Endothelial cell of umbilical vein (primary cell): ENCODE measurements at regions not wholly inside any gene's neighbourhood (a gene's known extent, or its start where the extent isn't known, plus 50 kb on each side); places are given as distances from the start of the nearest gene placed in this dataset.

Experiments
- BruUV-seq: library from RNA; stranded (reverse); fragments of 400-500 nt; replicated peaks from 2 replicates; lab custom pipeline; 2021; lab: Mats Ljungman, UMichigan
- CTCF ChIA-PET: fragments of 300-600, 350-600 bp; sonication (Branson Sonifier 250); formaldehyde crosslinking; loops from one replicate; lab custom pipeline; 2021; ENCODE audit warnings: antibody characterized with exemption, inconsistent platforms; lab: Charles Lee
- POLR2A ChIA-PET: fragments of 300-600, 350-600 bp; sonication (Branson Sonifier 250); formaldehyde crosslinking; loops from one replicate; lab custom pipeline; 2021; ENCODE audit warnings: antibody characterized with exemption, inconsistent platforms; lab: Charles Lee
- DNase-seq: peaks from one replicate; pipeline ENCODE4 v3.0.0-alpha.2; 2011; ENCODE audit warnings: low read depth, low spot score
- FAIRE-seq: peaks from 2 replicates; lab custom pipeline; 2011; peaks lifted over from hg19 to GRCh38; lab: Jason Lieb, UNC
- H2AFZ ChIP-seq: 2 replicates; pipeline ENCODE4 v1.6.0; 2012; ENCODE audit warnings: low read depth, low read length, control low read depth, inconsistent platforms
- H3K27ac ChIP-seq: 2 replicates; pipeline ENCODE4 v1.5.1; 2011; ENCODE audit warnings: low read depth, mild to moderate bottlenecking, control low read depth, low read length, moderate library complexity; ENCODE audit not compliant: insufficient read depth
- H3K27me3 ChIP-seq, 2 experiments: 2 replicates each; pipeline versions ENCODE4 v1.6.0 to v1.6.1; 2011; ENCODE audit warnings: low read length in 2 of 2, mixed read lengths in 1 of 2; ENCODE audit not compliant: control insufficient read depth in 2 of 2, insufficient read depth in 2 of 2
- H3K36me3 ChIP-seq, 2 experiments: 2 replicates in 1 of 2; 3 replicates in 1 of 2; pipeline ENCODE4 v1.5.1; 2011; ENCODE audit warnings: low read length in 2 of 2, mild to moderate bottlenecking in 1 of 2, moderate library complexity in 1 of 2; ENCODE audit not compliant: control insufficient read depth in 2 of 2, insufficient read depth in 2 of 2; ENCODE audit errors: extremely low read depth in 1 of 2
- H3K4me1 ChIP-seq: 3 replicates; pipeline ENCODE4 v1.5.1; 2011; ENCODE audit warnings: mild to moderate bottlenecking, low read length; ENCODE audit not compliant: control insufficient read depth, insufficient read depth; ENCODE audit errors: extremely low read depth
- H3K4me2 ChIP-seq: 2 replicates; pipeline ENCODE4 v1.6.1; 2011; ENCODE audit warnings: low read length, control low read depth, mixed read lengths; ENCODE audit not compliant: insufficient read depth
- H3K4me3 ChIP-seq, 3 experiments: fragments of 200-600 bp in 1 of 3; sonication (generic), shearing (Covaris generic) in 1 of 3; replicated peaks in 1 of 3; 2 replicates each; pipeline ENCODE4 v1.5.1; 2011 to 2016; ENCODE audit warnings: control low read depth in 3 of 3, low read length in 3 of 3, mild to moderate bottlenecking in 2 of 3, inconsistent platforms in 1 of 3, low read depth in 1 of 3, moderate library complexity in 1 of 3; ENCODE audit not compliant: insufficient read depth in 1 of 3
- H3K79me2 ChIP-seq: 2 replicates; pipeline ENCODE4 v1.6.0; 2012; ENCODE audit warnings: low read length, inconsistent platforms; ENCODE audit not compliant: control insufficient read depth, insufficient read depth
- H3K9ac ChIP-seq: replicated peaks from 2 replicates; pipeline ENCODE3; 2011; ENCODE audit warnings: low read length, control low read depth; ENCODE audit not compliant: insufficient read depth; ENCODE audit errors: extremely low read depth
- H3K9me1 ChIP-seq: replicated peaks from 3 replicates; pipeline ENCODE4 v1.6.0; 2011; ENCODE audit warnings: mild to moderate bottlenecking, low read length; ENCODE audit not compliant: control insufficient read depth, insufficient read depth; ENCODE audit errors: extremely low read depth
- H3K9me3 ChIP-seq: replicated peaks from 2 replicates; pipeline ENCODE4 v1.5.1; 2012; ENCODE audit warnings: low read length, inconsistent platforms; ENCODE audit not compliant: control insufficient read depth, insufficient read depth
- H4K20me1 ChIP-seq: replicated peaks from 2 replicates; pipeline ENCODE3; 2011; ENCODE audit warnings: mild to moderate bottlenecking, low read length; ENCODE audit not compliant: control insufficient read depth, insufficient read depth; ENCODE audit errors: extremely low read depth
- CTCF ChIP-seq, 2 donors: IDR thresholded peaks; 1 replicate in 1 of 2; 2 replicates in 1 of 2; pipeline ENCODE4 v1.5.1; 2011; ENCODE audit warnings: low read length in 2 of 2, mild to moderate bottlenecking in 2 of 2, moderate library complexity in 2 of 2, control low read depth in 1 of 2, inconsistent platforms in 1 of 2, low read depth in 1 of 2; ENCODE audit not compliant: insufficient read depth in 1 of 2; ENCODE audit errors: extremely low read depth in 1 of 2
- EZH2 ChIP-seq: IDR thresholded peaks from 2 replicates; pipeline ENCODE4 v1.6.1; 2012; ENCODE audit warnings: borderline replicate concordance, low read depth, mild to moderate bottlenecking, moderate library complexity, low read length, inconsistent platforms; ENCODE audit not compliant: severe bottlenecking
- FOS ChIP-seq: IDR thresholded peaks from 2 replicates; pipeline ENCODE4 v1.6.1; 2011; ENCODE audit warnings: mild to moderate bottlenecking, low read length, moderate library complexity, borderline replicate concordance; ENCODE audit not compliant: insufficient read depth
- GATA2 ChIP-seq: IDR thresholded peaks from 2 replicates; pipeline ENCODE4 v1.7.0; 2011; ENCODE audit warnings: low read depth, mild to moderate bottlenecking, moderate library complexity, mixed read lengths, low read length; ENCODE audit not compliant: insufficient read length, insufficient read depth
- JUN ChIP-seq: IDR thresholded peaks from 2 replicates; pipeline ENCODE4 v1.6.1; 2011; ENCODE audit warnings: borderline replicate concordance, low read depth; ENCODE audit not compliant: insufficient read length, insufficient read depth
- MYC ChIP-seq: IDR thresholded peaks from one replicate; pipeline ENCODE4 v1.6.1; 2011; ENCODE audit warnings: mild to moderate bottlenecking, low read depth, low read length
- POLR2A ChIP-seq: IDR thresholded peaks from 2 replicates; pipeline ENCODE4 v1.6.1; 2012; ENCODE audit warnings: low read depth, mild to moderate bottlenecking, control low read depth, low read length
- POLR2AphosphoS5 ChIP-seq: IDR thresholded peaks from 2 replicates; pipeline ENCODE4 v1.6.1; 2012; ENCODE audit warnings: low read depth, mild to moderate bottlenecking, control low read depth, low read length, moderate library complexity; ENCODE audit not compliant: insufficient read depth
- dilution Hi-C: fragments of 300-500 bp; cut with MboI; formaldehyde crosslinking; loops from one replicate; pipeline ENCODE4 v1.15.0; 2019; ENCODE audit warnings: low sequenced_read_pairs; ENCODE audit not compliant: extremely low pct_ligation_motif_present
- intact Hi-C: fragments of 100-400 bp; cut with micrococcal nuclease; formaldehyde crosslinking; loops from one replicate; pipeline ENCODE4 v1.10.0; 2022
- TF ChIP-seq, protein P1 (sequence below): IDR thresholded peaks from 2 replicates; pipeline ENCODE4 v1.6.1; 2011; ENCODE audit not compliant: insufficient read depth, insufficient read length

DNA sequence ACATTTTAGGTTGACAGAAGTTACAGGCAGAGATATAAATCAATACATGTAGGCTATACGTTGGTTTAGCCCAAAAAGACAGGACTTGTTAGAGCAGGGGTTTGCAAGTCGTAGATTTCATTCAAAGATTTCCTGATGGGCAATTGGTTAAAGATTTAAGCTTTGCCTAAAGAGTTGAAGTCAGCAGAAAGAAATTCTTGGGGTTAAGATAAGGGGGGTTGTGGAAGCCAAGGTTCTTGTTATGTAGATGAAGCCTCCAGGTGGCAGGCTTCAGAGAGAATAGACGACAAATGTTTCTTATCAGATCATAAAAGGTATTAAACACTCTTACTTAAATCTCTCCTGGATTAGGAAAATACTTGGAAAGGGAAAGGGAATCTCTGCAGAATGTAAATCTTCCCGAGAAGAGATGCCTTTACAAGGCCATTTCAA lies 510.8 kb downstream of the TMTC2 start:
- ChIA-PET POLR2A (no interaction called here), CTCF (no interaction called here)
- intact Hi-C loops (no loop called here), dilution Hi-C loops (no loop called here)
- H3K9me1 ChIP-seq = no peaks in the 10 kb centered on the region
- H3K4me1 ChIP-seq = no peaks in the 10 kb centered on the region
- H3K79me2 ChIP-seq = no peaks in the 10 kb centered on the region
- no peaks in the 10 kb centered on the region for H3K27me3 ChIP-seq
- H3K4me2 ChIP-seq = no peak overlapping the region
- H3K4me3 ChIP-seq = no peak overlapping the region
- no TSS peak for BruUV-seq
- H4K20me1 ChIP-seq = no peaks in the 10 kb centered on the region
- H3K9me3 ChIP-seq = no peaks in the 10 kb centered on the region
- TF ChIP-seq POLR2AphosphoS5 (no peak), GATA2 (no peak), FOS (no peak), JUN (no peak), POLR2A (no peak), CTCF (IDR thresholded peaks at IDR 0.05; ENCODE audit: extremely low read depth in 1 of 2, insufficient read depth in 1 of 2, low read depth in 1 of 2, low read length in 2 of 2) (no peak), MYC (no peak), EZH2 (no peak)
- TF ChIP-seq, protein P1, sequence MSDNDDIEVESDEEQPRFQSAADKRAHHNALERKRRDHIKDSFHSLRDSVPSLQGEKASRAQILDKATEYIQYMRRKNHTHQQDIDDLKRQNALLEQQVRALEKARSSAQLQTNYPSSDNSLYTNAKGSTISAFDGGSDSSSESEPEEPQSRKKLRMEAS = no peak
- no peak overlapping the region for H2AFZ ChIP-seq
- H3K9ac ChIP-seq = no peak overlapping the region
- no peak overlapping the region for H3K27ac ChIP-seq
- DNase-seq (no peak), FAIRE-seq (no peak)
- no peaks in the 10 kb centered on the region for H3K36me3 ChIP-seq
